ENCODE measurements at regions not wholly inside any gene's neighbourhood (a gene's known extent, or its start where the extent isn't known, plus 50 kb on each side); places are given as distances from the start of the nearest gene placed in this dataset.

GRCh38 chr4:165725352-165725751 is 147.7 kb upstream of the TLL1 start:
- Histone ChIP-seq H3K27me3 (ENCODE audit: insufficient read depth, low read length) (no peaks in the 10 kb centered on the region), H3K36me3 (ENCODE audit: insufficient read depth, low read depth, low read length) (no peaks in the 10 kb centered on the region), H3K4me3 (ENCODE audit: low read length) (no peak overlapping the region), H3K9me3 (ENCODE audit: insufficient read depth, low read depth, low read length) (no peaks in the 10 kb centered on the region), H3K27ac (ENCODE audit: low read length) (no peak overlapping the region), H3K9ac (ENCODE audit: low read depth, low read length) (no peak overlapping the region), H3K4me1 (ENCODE audit: insufficient read depth, low read length) (peaks cover 29% of the 10 kb centered on the region)

- H3K4me3 ChIP-seq (ENCODE audit: low read length) = no peak overlapping the region
- H3K9me3 ChIP-seq (ENCODE audit: insufficient read depth, low read depth, low read length) = no peaks in the 10 kb centered on the region
- H3K27me3 ChIP-seq (ENCODE audit: insufficient read depth, low read length) = no peaks in the 10 kb centered on the region
- no peak overlapping the region for H3K27ac ChIP-seq (ENCODE audit: low read length)
- no peaks in the 10 kb centered on the region for H3K36me3 ChIP-seq (ENCODE audit: insufficient read depth, low read depth, low read length)
- no peak overlapping the region for H3K9ac ChIP-seq (ENCODE audit: low read depth, low read length)
- peaks cover 29% of the 10 kb centered on the region for H3K4me1 ChIP-seq (ENCODE audit: insufficient read depth, low read length)
Measured at GRCh38 chr4:165726831-165727230, 146.2 kb upstream of the TLL1 start.

- Histone ChIP-seq H3K4me3 (ENCODE audit: low read length) (no peak overlapping the region), H3K9ac (ENCODE audit: low read depth, low read length) (no peak overlapping the region), H3K27me3 (ENCODE audit: insufficient read depth, low read length) (no peaks in the 10 kb centered on the region), H3K9me3 (ENCODE audit: insufficient read depth, low read depth, low read length) (no peaks in the 10 kb centered on the region), H3K4me1 (ENCODE audit: insufficient read depth, low read length) (no peaks in the 10 kb centered on the region), H3K36me3 (ENCODE audit: insufficient read depth, low read depth, low read length) (no peaks in the 10 kb centered on the region), H3K27ac (ENCODE audit: low read length) (no peak overlapping the region)
Measured at GRCh38 chr4:165737309-165737972, 135.6 kb upstream of the TLL1 start.

- Histone ChIP-seq H3K9ac (ENCODE audit: low read depth, low read length) (no peak overlapping the region), H3K27ac (ENCODE audit: low read length) (no peak overlapping the region), H3K36me3 (ENCODE audit: insufficient read depth, low read depth, low read length) (no peaks in the 10 kb centered on the region), H3K4me3 (ENCODE audit: low read length) (no peak overlapping the region), H3K4me1 (ENCODE audit: insufficient read depth, low read length) (no peaks in the 10 kb centered on the region), H3K9me3 (ENCODE audit: insufficient read depth, low read depth, low read length) (no peaks in the 10 kb centered on the region), H3K27me3 (ENCODE audit: insufficient read depth, low read length) (no peaks in the 10 kb centered on the region)
Measured at GRCh38 chr4:165738571-165738970, 134.5 kb upstream of the TLL1 start.

- H3K4me3 ChIP-seq (ENCODE audit: low read length) = no peak overlapping the region
- no peaks in the 10 kb centered on the region for H3K4me1 ChIP-seq (ENCODE audit: insufficient read depth, low read length)
- no peaks in the 10 kb centered on the region for H3K9me3 ChIP-seq (ENCODE audit: insufficient read depth, low read depth, low read length)
- H3K9ac ChIP-seq (ENCODE audit: low read depth, low read length) = no peak overlapping the region
- H3K27me3 ChIP-seq (ENCODE audit: insufficient read depth, low read length) = no peaks in the 10 kb centered on the region
- no peaks in the 10 kb centered on the region for H3K36me3 ChIP-seq (ENCODE audit: insufficient read depth, low read depth, low read length)
- no peak overlapping the region for H3K27ac ChIP-seq (ENCODE audit: low read length)
Measured at GRCh38 chr4:165740911-165741310, 132.1 kb upstream of the TLL1 start.

- H3K9ac ChIP-seq (ENCODE audit: low read depth, low read length) = no peak overlapping the region
- H3K9me3 ChIP-seq (ENCODE audit: insufficient read depth, low read depth, low read length) = no peaks in the 10 kb centered on the region
- no peaks in the 10 kb centered on the region for H3K36me3 ChIP-seq (ENCODE audit: insufficient read depth, low read depth, low read length)
- no peak overlapping the region for H3K27ac ChIP-seq (ENCODE audit: low read length)
- no peaks in the 10 kb centered on the region for H3K27me3 ChIP-seq (ENCODE audit: insufficient read depth, low read length)
- no peak overlapping the region for H3K4me3 ChIP-seq (ENCODE audit: low read length)
- peaks cover 8% of the 10 kb centered on the region; the same call in 1 of the 2 replicates for H3K4me1 ChIP-seq (ENCODE audit: insufficient read depth, low read length)
Measured at GRCh38 chr4:165743422-165743821, 129.6 kb upstream of the TLL1 start.

- H3K4me3 ChIP-seq (ENCODE audit: low read length) = no peak overlapping the region
- no peak overlapping the region for H3K9ac ChIP-seq (ENCODE audit: low read depth, low read length)
- H3K9me3 ChIP-seq (ENCODE audit: insufficient read depth, low read depth, low read length) = no peaks in the 10 kb centered on the region
- no peak overlapping the region for H3K27ac ChIP-seq (ENCODE audit: low read length)
- no peaks in the 10 kb centered on the region for H3K36me3 ChIP-seq (ENCODE audit: insufficient read depth, low read depth, low read length)
- H3K27me3 ChIP-seq (ENCODE audit: insufficient read depth, low read length) = no peaks in the 10 kb centered on the region
- peaks cover 15% of the 10 kb centered on the region for H3K4me1 ChIP-seq (ENCODE audit: insufficient read depth, low read length)
Measured at GRCh38 chr4:165744370-165744769, 128.7 kb upstream of the TLL1 start.

- H3K27ac ChIP-seq (ENCODE audit: low read length) = no peak overlapping the region
- no peaks in the 10 kb centered on the region for H3K9me3 ChIP-seq (ENCODE audit: insufficient read depth, low read depth, low read length)
- peak overlapping the region; percentile 40; the same call in 1 of the 2 replicates for H3K4me3 ChIP-seq (ENCODE audit: low read length)
- peaks cover 29% of the 10 kb centered on the region for H3K4me1 ChIP-seq (ENCODE audit: insufficient read depth, low read length)
- peaks cover 8% of the 10 kb centered on the region; the same call in 1 of the 2 replicates for H3K27me3 ChIP-seq (ENCODE audit: insufficient read depth, low read length)
- no peaks in the 10 kb centered on the region for H3K36me3 ChIP-seq (ENCODE audit: insufficient read depth, low read depth, low read length)
- H3K9ac ChIP-seq (ENCODE audit: low read depth, low read length) = no peak overlapping the region
Measured at GRCh38 chr4:165748321-165748720, 124.7 kb upstream of the TLL1 start.

- H3K36me3 ChIP-seq (ENCODE audit: insufficient read depth, low read depth, low read length) = no peaks in the 10 kb centered on the region
- peaks cover 33% of the 10 kb centered on the region for H3K4me1 ChIP-seq (ENCODE audit: insufficient read depth, low read length)
- H3K9ac ChIP-seq (ENCODE audit: low read depth, low read length) = no peak overlapping the region
- H3K4me3 ChIP-seq (ENCODE audit: low read length) = no peak overlapping the region
- no peaks in the 10 kb centered on the region for H3K9me3 ChIP-seq (ENCODE audit: insufficient read depth, low read depth, low read length)
- no peak overlapping the region for H3K27ac ChIP-seq (ENCODE audit: low read length)
- H3K27me3 ChIP-seq (ENCODE audit: insufficient read depth, low read length) = peaks cover 8% of the 10 kb centered on the region; the same call in 1 of the 2 replicates
Measured at GRCh38 chr4:165751882-165752281, 121.2 kb upstream of the TLL1 start.

- no peaks in the 10 kb centered on the region for H3K9me3 ChIP-seq (ENCODE audit: insufficient read depth, low read depth, low read length)
- peaks cover 44% of the 10 kb centered on the region; the same call in 1 of the 2 replicates for H3K4me1 ChIP-seq (ENCODE audit: insufficient read depth, low read length)
- peaks cover 8% of the 10 kb centered on the region; the same call in 1 of the 2 replicates for H3K27me3 ChIP-seq (ENCODE audit: insufficient read depth, low read length)
- H3K4me3 ChIP-seq (ENCODE audit: low read length) = no peak overlapping the region
- H3K9ac ChIP-seq (ENCODE audit: low read depth, low read length) = no peak overlapping the region
- H3K36me3 ChIP-seq (ENCODE audit: insufficient read depth, low read depth, low read length) = no peaks in the 10 kb centered on the region
- H3K27ac ChIP-seq (ENCODE audit: low read length) = no peak overlapping the region
Measured at GRCh38 chr4:165754664-165755063, 118.4 kb upstream of the TLL1 start.

GRCh38 chr4:165756836-165757235 is 116.2 kb upstream of the TLL1 start:
- H3K9me3 ChIP-seq (ENCODE audit: insufficient read depth, low read depth, low read length) = no peaks in the 10 kb centered on the region
- peaks cover 40% of the 10 kb centered on the region; the same call in 1 of the 2 replicates for H3K4me1 ChIP-seq (ENCODE audit: insufficient read depth, low read length)
- peak overlapping the region; percentile 37; the same call in 1 of the 2 replicates for H3K4me3 ChIP-seq (ENCODE audit: low read length)
- H3K27me3 ChIP-seq (ENCODE audit: insufficient read depth, low read length) = peaks cover 8% of the 10 kb centered on the region; the same call in 1 of the 2 replicates
- H3K27ac ChIP-seq (ENCODE audit: low read length) = peak overlapping the region; percentile 72
- no peaks in the 10 kb centered on the region for H3K36me3 ChIP-seq (ENCODE audit: insufficient read depth, low read depth, low read length)
- no peak overlapping the region; the same call in 1 of the 2 replicates for H3K9ac ChIP-seq (ENCODE audit: low read depth, low read length)

GRCh38 chr4:165757451-165757850 is 115.6 kb upstream of the TLL1 start:
- H3K36me3 ChIP-seq (ENCODE audit: insufficient read depth, low read depth, low read length) = no peaks in the 10 kb centered on the region
- H3K4me3 ChIP-seq (ENCODE audit: low read length) = peak overlapping the region; percentile 37; the same call in 1 of the 2 replicates
- H3K27me3 ChIP-seq (ENCODE audit: insufficient read depth, low read length) = peaks cover 2% of the 10 kb centered on the region; the same call in 1 of the 2 replicates
- H3K27ac ChIP-seq (ENCODE audit: low read length) = peak overlapping the region; percentile 72
- H3K4me1 ChIP-seq (ENCODE audit: insufficient read depth, low read length) = peaks cover 35% of the 10 kb centered on the region; the same call in 1 of the 2 replicates
- no peaks in the 10 kb centered on the region for H3K9me3 ChIP-seq (ENCODE audit: insufficient read depth, low read depth, low read length)
- H3K9ac ChIP-seq (ENCODE audit: low read depth, low read length) = peak overlapping the region; percentile 40

Measured in iPS-20b (cell line).